ENCODE measurements at regions not wholly inside any gene's neighbourhood (a gene's known extent, or its start where the extent isn't known, plus 50 kb on each side); places are given as distances from the start of the nearest gene placed in this dataset.
"Not testable (repeated sequence)": the region's sequence is repeated elsewhere in the genome, so short reads cannot be mapped to it uniquely, and the experiment has no call there.

DNA sequence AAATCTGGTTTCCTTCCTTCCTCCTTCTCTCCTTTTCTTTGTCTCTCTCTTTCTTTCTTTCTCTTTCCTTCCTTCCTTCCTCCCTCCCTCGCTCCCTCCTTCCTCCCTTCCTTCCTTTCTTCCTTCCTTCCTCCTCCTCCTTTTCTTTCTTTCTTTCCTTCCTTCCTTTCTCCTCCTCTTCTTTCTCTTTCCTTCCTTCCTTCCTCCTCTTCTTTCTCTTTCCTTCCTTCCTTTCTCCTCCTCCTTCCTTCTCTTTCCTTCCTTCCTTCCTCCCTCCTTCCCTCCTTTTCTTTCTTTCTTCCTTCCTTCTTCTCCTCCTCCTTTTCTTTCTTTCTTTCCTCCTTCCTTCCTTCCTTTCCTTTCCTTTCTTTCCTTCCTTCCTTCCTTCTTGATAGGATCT is 61.2 kb downstream of the VIP start:
- Mint-ChIP-seq H3K4me3 (no peak overlapping the region), H3K36me3 (no peaks in the 10 kb centered on the region), H3K27me3 (peaks cover 8% of the 10 kb centered on the region), H3K4me1 (ENCODE audit: unreplicated experiment) (no peaks in the 10 kb centered on the region), H3K9me3 (no peaks in the 10 kb centered on the region), H3K27ac (no peak overlapping the region)
- no peak for DNase-seq (ENCODE audit: extremely low spot score, unreplicated experiment)
- no peak for TF ChIP-seq CTCF (conservative IDR thresholded peaks at IDR 0.05)

DNA sequence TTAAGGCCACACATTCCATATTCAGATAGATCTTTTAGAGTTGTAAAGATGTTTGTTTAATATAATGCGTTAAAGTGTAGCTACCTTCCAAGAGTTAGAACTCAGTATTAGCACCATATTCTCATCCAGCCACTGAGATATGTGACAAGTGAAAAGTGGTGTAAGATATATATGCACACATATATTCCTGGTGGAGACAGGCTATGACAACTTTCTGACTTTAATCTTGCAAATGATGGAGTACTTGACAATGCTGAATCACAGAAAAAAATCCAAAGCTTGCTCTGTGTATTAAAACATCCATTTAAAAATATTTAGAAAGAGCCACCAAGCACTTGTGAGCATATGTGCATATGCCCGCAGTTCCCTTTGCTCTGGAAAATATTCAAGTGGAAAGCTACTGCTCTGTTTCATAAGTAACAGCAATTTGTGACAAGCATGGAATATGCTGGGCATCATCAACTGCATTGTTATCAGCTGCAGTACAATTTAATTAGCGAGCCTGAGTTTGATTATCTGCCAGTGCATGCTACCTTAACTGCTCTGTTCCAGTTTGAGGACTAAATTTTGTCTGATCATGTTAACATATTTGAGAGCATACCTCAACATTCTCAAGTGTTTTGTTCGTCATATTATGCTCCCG is 64.8 kb downstream of the VIP start:
- DNase-seq (ENCODE audit: extremely low spot score, unreplicated experiment) = no peak
- TF ChIP-seq CTCF (conservative IDR thresholded peaks at IDR 0.05) = no peak
- H3K9me3 Mint-ChIP-seq = no peaks in the 10 kb centered on the region
- H3K4me1 Mint-ChIP-seq (ENCODE audit: unreplicated experiment) = no peaks in the 10 kb centered on the region
- H3K4me3 Mint-ChIP-seq = no peak overlapping the region
- H3K27me3 Mint-ChIP-seq = peaks cover 6% of the 10 kb centered on the region
- no peaks in the 10 kb centered on the region for H3K36me3 Mint-ChIP-seq
- H3K27ac Mint-ChIP-seq = no peak overlapping the region

- Mint-ChIP-seq H3K36me3 (no peaks in the 10 kb centered on the region), H3K4me3 (no peak overlapping the region), H3K27ac (no peak overlapping the region), H3K9me3 (no peaks in the 10 kb centered on the region), H3K4me1 (ENCODE audit: unreplicated experiment) (no peaks in the 10 kb centered on the region), H3K27me3 (peaks cover 6% of the 10 kb centered on the region)
- DNase-seq (ENCODE audit: extremely low spot score, unreplicated experiment) = no peak
- TF ChIP-seq CTCF (conservative IDR thresholded peaks at IDR 0.05) = no peak
These were observed 65.5 kb downstream of the VIP start for GRCh38 chr6:152816055-152816454.

DNA sequence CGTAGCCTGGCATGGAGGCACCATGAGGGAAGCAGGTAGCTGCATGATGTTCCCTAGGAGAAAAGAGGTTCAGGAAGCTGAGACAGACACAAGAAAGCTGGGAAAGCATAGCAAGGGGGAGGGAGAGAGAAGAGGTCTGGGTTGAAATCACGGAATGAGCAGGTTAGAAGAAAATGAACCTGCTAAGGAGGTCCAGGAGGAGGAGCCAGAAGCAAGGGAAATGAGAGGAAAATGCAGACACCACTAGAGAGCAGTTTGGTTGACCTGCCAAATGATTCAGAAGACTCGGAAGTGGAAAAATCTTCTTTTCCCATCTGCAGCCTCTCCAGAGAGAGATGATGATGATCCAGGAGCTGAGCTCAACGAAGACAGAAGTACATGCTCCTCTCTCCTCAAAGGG is 70.9 kb downstream of the VIP start:
- TF ChIP-seq CTCF (conservative IDR thresholded peaks at IDR 0.05) = no peak
- no peak for DNase-seq (ENCODE audit: extremely low spot score, unreplicated experiment)

GRCh38 chr6:152824666-152825065 is 74.1 kb downstream of the VIP start:
- H3K9me3 Mint-ChIP-seq = no peaks in the 10 kb centered on the region
- no peak overlapping the region for H3K27ac Mint-ChIP-seq
- TF ChIP-seq CTCF (conservative IDR thresholded peaks at IDR 0.05) = no peak
- no peaks in the 10 kb centered on the region for H3K4me1 Mint-ChIP-seq (ENCODE audit: unreplicated experiment)
- no peaks in the 10 kb centered on the region for H3K27me3 Mint-ChIP-seq
- DNase-seq (ENCODE audit: extremely low spot score, unreplicated experiment) = no peak
- H3K36me3 Mint-ChIP-seq = no peaks in the 10 kb centered on the region
- no peak overlapping the region for H3K4me3 Mint-ChIP-seq

More for the DNA sequence above, 70.9 kb downstream of the VIP start:
- Mint-ChIP-seq H3K27me3 (no peaks in the 10 kb centered on the region), H3K4me3 (no peak overlapping the region), H3K36me3 (no peaks in the 10 kb centered on the region), H3K9me3 (no peaks in the 10 kb centered on the region), H3K27ac (no peak overlapping the region), H3K4me1 (ENCODE audit: unreplicated experiment) (no peaks in the 10 kb centered on the region)

DNA sequence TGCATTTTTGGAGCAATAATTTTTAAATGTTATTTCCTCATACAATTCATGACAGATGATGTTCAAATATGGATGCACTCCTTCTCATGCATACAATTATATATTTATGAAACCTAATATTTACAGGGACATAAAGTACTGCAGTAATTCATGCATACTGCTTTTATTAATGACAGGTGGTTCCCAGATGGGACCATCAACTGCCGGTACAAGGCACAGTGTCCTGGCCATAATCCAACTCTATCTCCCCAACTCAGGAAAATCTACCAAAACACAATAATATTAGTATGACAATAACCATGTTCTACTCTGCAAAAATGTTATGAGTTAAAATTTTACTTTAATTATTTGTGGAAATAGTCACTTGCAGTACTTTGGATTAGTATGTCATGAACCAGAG is 77.8 kb downstream of the VIP start:
- Mint-ChIP-seq H3K4me1 (ENCODE audit: unreplicated experiment) (no peaks in the 10 kb centered on the region), H3K9me3 (no peaks in the 10 kb centered on the region), H3K36me3 (no peaks in the 10 kb centered on the region), H3K4me3 (no peak overlapping the region), H3K27ac (no peak overlapping the region), H3K27me3 (no peaks in the 10 kb centered on the region)
- DNase-seq (ENCODE audit: extremely low spot score, unreplicated experiment) = no peak
- TF ChIP-seq CTCF (conservative IDR thresholded peaks at IDR 0.05) = no peak

- H3K4me1 Mint-ChIP-seq (ENCODE audit: unreplicated experiment); H3K9me3 Mint-ChIP-seq; H3K27ac Mint-ChIP-seq; H3K27me3 Mint-ChIP-seq; H3K36me3 Mint-ChIP-seq; H3K4me3 Mint-ChIP-seq; DNase-seq (ENCODE audit: extremely low spot score, unreplicated experiment): not testable (repeated sequence)
These were observed 83.8 kb downstream of the VIP start for GRCh38 chr6:152834366-152834765.
